NCI-H2107 (cell line): ENCODE measurements at regions not wholly inside any gene's neighbourhood (a gene's known extent, or its start where the extent isn't known, plus 50 kb on each side); places are given as distances from the start of the nearest gene placed in this dataset.

Experiments
- DNase-seq: peaks from one replicate; lab custom pipeline; 2025; lab: John Stamatoyannopoulos, UW

DNA sequence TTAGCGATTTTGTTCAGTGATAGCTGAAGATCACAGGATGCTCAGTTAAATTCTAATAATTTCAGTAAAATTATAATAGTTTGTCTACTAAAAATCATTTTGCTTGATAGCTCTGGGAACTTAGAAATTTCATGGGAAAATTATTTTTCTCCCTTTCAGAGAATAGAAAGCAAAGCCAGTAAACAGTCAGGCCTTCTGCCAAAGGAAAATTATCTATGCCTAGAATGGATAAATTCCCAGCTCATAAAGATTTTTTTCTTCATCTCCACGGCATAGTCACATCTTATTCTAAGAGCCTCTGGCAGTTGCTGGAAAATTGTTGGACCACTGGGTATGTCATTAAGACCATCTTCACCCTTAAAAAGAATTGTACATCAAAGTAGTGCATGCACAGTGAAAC lies 169.6 kb upstream of the ANO3 start:
- no peak for DNase-seq

GRCh38 chr11:26186389-26186788 lies 145.5 kb upstream of the ANO3 start:
- no peak for DNase-seq

GRCh38 chr11:26187639-26188038 lies 144.3 kb upstream of the ANO3 start:
- no peak for DNase-seq

DNA sequence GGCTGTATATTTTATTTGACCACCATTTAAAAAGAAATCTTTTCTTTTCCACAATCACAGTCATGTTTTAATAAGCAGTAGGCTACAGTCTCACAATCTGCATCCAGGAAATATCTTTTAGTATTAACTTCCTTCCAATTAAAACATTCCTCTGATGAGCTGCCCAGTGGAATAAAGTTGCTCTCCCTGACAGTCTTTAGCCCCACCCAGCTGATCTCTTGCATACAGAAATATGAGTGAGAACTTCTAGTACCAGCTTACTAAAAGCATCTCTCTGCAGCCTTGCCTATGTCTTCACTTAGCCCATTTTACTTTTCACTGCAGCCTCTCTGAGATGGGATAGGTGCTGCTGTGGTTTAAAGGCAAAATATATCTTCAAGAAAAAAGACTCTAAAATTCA lies 143.4 kb upstream of the ANO3 start:
- no peak for DNase-seq

DNA sequence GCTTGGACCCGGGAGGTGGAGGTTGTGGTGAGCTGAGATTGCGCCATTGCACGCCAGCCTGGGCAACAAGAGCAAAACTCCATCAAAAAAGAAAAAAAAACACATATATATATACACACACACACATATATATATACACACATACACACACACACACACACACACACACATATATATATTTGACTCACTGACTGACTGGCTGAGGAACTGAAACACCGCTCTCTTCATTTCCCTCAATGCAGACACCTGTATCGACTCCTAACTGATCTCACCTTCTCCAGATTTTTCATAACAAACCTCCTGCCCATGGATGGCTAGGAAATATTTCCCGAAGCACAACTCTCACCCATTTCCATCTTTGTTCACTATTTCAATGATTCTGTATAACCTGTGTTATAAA lies 140.7 kb upstream of the ANO3 start:
- DNase-seq = no peak

- DNase-seq = no peak
These were observed 138.1 kb upstream of the ANO3 start for GRCh38 chr11:26193694-26194365.

GRCh38 chr11:26194881-26195280 lies 137.0 kb upstream of the ANO3 start:
- DNase-seq = no peak

DNA sequence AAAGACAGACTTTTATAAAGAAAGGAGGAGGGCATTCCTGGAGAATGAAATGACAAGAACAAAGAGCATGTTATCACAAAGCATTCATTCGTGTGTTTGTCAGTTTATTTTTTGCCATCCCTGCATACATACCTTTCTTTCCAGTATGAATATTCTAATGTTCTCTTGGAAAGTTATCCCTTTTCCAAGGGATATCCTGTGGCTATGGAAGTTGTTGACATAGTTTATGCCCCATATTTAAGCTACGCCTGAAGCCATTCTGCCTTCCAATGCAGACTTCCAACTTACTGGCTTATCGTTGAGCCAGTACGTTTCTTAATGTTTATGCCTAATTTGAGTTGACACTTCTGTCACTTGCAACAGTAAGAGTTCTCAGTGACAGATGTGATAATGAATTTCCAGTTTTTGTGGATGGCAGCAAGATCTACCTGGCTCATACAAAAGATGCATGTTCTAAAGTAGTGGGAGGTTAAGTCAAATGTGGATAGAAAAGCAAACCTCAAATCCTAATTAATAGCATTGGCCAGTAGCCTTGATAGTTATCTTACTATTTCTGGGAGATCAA lies 133.3 kb upstream of the ANO3 start:
- DNase-seq = no peak

GRCh38 chr11:26199331-26200095 lies 132.4 kb upstream of the ANO3 start:
- DNase-seq = no peak

DNA sequence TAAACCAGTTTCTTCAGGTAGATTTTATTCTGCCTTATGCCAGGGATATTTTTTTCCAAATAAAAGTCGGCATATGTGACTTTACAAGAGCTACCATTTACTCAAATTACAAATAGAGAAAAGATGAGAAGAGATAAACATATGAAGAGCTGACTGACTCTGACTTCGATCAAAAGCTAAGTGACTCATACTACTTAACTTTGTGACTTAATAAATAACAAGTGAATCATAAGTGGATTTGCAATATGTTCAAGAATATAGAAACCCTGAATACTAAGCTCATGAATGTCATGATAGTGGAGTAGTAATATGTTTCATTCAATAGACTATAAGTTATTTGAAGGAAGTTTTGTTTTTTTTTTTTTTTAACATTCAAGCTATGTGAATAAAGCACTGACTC lies 130.5 kb upstream of the ANO3 start:
- no peak for DNase-seq

DNA sequence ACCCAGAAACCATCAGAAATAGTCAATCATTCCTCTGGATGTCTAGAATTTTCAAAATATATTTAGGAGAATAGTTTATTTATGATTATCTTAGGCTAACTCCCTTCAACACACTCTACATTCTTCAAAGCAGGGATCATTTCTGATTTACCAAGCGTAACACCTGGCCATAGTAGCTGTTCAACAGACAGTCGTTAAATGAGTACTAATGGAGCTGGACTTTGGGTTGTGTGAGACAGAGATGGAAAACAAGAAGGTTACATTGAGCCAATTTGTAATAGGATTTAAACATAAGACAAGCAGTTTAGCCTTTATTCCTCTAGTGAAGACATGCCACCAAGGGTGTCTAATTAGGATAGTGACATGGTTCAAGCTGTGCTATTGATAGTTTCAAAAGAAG lies 129.2 kb upstream of the ANO3 start:
- DNase-seq = no peak

- no peak for DNase-seq
These were observed 127.8 kb upstream of the ANO3 start for GRCh38 chr11:26204101-26204500.

- DNase-seq = no peak
These were observed 127.1 kb upstream of the ANO3 start for GRCh38 chr11:26204839-26205238.

DNA sequence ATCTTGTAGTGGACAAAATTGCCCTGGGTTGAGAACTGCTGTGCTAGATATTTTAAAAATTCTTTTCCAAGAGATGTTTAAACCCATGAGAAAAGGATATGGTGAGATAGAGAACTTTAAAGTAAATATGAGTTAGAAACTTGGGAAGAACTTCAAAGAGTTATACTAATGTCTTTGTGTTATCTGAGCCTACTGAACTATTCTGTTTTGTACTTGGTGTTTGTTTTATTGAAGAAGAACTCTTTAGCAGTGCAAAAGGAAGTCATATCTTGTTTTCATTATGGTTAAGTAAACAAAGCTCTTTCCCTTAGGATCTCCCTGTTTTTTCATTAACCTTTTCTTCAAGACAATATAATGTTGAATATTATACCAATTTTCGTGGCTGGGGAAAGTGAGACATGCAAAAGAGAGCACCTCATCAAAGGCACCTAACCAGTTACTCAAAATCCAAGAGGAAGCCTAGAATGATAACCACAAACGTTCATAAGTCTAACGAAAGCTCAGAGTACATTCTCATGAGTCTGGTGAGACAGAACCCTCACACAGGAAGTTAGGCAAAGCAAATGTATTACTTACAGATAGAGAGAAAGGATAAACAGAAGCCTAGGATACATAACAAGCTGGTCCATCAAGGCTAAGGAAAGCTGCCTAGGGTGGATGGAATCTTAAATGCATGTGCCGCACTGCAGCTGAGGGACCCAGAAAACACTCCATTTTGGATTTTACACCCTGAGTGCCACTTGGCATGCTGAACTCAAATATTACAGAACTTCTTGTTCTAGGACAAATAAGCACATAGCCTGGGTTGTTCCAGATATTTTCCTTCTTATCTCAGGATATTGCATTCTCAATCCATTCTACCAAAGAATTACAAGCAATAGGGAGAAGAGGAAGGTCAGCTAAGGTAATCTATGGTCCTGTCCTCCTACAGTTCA lies 112.5 kb upstream of the ANO3 start:
- no peak for DNase-seq

DNA sequence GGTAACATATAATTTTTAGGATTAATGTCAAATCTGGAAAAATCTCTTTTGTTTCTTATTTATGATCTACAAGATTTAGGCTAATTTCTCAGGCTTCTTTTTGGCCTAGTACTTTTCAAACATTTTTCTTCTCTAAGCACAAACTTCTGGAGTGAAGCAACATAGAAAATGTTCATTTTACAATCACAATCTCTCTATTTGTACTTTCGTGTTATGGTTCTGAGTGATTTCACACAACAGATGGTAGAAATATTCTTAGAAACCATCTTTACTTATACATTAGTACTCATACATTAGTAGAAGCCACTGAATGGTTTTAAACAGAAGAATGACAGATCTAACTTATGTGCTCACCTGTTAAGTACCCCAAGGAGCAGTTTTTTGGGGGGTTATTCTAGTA lies 106.3 kb upstream of the ANO3 start:
- DNase-seq = no peak

GRCh38 chr11:26227301-26227746 lies 104.6 kb upstream of the ANO3 start:
- DNase-seq = no peak

GRCh38 chr11:26227883-26228502 lies 103.9 kb upstream of the ANO3 start:
- DNase-seq = no peak

- no peak for DNase-seq
These were observed 103.2 kb upstream of the ANO3 start for GRCh38 chr11:26228778-26229177.

DNA sequence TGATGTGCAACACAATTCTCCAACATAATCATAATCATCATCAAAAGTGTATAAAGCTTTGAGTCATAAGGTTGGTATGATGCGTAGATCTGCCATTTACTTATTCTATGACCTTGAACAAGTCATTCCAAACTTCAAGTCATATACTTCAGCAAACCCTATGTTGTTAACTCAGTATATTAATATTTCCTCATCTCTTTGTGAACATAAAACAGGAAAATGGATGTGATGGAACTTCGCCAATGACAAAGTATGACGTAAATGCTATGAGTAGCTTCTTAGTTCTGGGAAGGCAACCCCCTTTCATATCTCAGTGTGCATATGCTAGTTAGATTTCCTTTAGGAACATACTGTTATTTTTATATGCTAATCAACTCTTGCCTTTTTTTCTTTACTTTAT lies 102.7 kb upstream of the ANO3 start:
- no peak for DNase-seq

GRCh38 chr11:26229981-26230380 lies 101.9 kb upstream of the ANO3 start:
- no peak for DNase-seq

DNA sequence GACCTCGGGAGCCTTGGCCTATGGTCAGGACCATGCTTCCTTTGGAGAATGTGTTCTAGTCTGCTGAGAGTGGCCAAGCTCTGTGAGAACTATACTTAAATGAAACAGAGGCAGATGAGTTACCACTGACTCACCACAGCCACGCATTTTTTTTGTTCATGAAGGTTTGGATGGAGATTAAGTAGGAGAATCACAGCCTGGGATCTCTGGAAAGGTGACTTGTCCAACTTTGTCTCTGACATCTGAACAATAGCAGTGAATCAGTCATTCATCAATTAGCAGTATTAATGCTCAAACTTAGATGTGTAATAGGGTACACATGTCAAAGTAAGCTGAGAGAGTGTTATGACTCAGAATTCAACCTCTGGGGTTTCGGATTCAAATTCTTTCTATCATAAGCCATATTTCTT lies 100.7 kb upstream of the ANO3 start:
- no peak for DNase-seq

DNA sequence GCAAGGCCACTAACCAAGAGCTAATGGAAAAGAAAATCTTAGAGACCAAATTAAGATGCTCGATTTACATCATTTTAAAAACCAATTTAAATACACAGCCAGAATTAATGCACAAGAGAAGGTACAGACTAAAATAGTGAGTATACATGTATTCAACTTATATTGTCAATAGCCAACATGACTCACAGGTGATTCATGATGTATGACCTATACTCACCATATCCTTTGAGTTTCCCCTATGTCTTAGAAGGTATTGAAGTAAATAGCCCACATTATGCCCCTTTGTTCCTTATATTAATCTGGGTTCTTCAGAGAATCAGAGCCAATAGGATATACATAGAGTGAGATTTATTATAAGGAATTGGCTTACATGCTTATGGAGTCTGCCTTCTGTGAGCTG lies 97.5 kb upstream of the ANO3 start:
- DNase-seq = no peak
